ENCODE measurements at regions not wholly inside any gene's neighbourhood (a gene's known extent, or its start where the extent isn't known, plus 50 kb on each side); places are given as distances from the start of the nearest gene placed in this dataset.

DNA sequence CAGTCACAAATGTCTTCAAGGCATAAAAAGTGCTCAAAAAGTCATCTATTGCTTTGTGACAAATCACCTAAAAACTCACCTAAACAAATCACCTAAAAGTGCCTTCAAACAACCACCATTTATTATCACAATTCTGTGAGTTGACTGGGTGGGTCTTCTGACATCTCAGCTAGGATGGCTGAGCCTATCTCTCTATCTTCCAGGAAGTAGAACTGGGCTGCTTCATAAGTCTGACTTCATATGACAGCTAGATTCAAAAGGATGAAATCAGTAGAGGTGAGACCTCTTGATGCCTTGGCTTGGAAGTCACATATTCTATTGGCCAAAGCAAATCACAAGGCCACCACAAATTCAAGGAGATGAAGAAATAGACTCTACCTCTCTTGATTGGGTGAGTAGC, 199.2 kb upstream of the SLC39A10 start:
- intact Hi-C loops (cut with micrococcal nuclease; ENCODE audit: unreplicated experiment) = no loop called here

DNA sequence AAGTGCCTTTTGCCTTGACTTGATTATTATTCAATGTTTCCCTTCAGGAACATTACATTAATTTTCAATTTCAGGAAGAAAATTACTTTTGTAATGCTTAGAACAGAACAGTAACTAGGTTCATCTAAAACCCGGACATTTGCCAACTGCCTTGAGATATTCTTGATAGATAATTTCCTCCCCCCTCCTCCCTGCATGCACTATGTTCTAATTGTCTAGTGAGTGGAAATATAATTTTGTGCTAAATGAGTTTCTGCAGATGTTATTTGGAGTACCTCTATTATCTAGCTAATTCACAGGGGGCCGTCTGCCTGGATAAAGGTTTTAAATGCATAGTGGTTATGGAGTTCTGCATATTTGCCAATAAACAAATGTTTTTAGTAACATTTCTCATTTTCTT, 200.3 kb upstream of the SLC39A10 start:
- ChIA-PET POLR2A (ENCODE audit: low non-redundant PET) (no interaction called here), CTCF (no interaction called here)
- Histone ChIP-seq H3K9me3 (ENCODE audit: low read depth, low read length, poor library complexity, severe bottlenecking) (no peaks in the 10 kb centered on the region), H3K36me3 (ENCODE audit: insufficient read depth, low read length, poor library complexity, severe bottlenecking) (no peaks in the 10 kb centered on the region), H3K27me3 (replicated peaks; ENCODE audit: insufficient read depth, low read depth, low read length, poor library complexity) (no peaks in the 10 kb centered on the region), H3K4me1 (ENCODE audit: insufficient read depth, low read length, poor library complexity, severe bottlenecking) (no peaks in the 10 kb centered on the region), H3K4me3 (ENCODE audit: low read depth, low read length, poor library complexity, severe bottlenecking) (no peak overlapping the region), H3K27ac (ENCODE audit: low read depth, low read length, poor library complexity, severe bottlenecking) (no peak overlapping the region)
- BruUV-seq (replicated peaks) = no TSS peak
- intact Hi-C loops (cut with micrococcal nuclease; ENCODE audit: unreplicated experiment) = no loop called here
- TF ChIP-seq EZH2 (IDR thresholded peaks at IDR 0.05; ENCODE audit: borderline replicate concordance, low read depth, low read length, poor library complexity, severe bottlenecking) = no peak
- TF ChIP-seq, protein P1, sequence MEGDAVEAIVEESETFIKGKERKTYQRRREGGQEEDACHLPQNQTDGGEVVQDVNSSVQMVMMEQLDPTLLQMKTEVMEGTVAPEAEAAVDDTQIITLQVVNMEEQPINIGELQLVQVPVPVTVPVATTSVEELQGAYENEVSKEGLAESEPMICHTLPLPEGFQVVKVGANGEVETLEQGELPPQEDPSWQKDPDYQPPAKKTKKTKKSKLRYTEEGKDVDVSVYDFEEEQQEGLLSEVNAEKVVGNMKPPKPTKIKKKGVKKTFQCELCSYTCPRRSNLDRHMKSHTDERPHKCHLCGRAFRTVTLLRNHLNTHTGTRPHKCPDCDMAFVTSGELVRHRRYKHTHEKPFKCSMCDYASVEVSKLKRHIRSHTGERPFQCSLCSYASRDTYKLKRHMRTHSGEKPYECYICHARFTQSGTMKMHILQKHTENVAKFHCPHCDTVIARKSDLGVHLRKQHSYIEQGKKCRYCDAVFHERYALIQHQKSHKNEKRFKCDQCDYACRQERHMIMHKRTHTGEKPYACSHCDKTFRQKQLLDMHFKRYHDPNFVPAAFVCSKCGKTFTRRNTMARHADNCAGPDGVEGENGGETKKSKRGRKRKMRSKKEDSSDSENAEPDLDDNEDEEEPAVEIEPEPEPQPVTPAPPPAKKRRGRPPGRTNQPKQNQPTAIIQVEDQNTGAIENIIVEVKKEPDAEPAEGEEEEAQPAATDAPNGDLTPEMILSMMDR (conservative IDR thresholded peaks at IDR 0.05; ENCODE audit: low read depth, low read length) = no peak
- no peak for DNase-seq (ENCODE audit: low spot score)

More for the DNA sequence above, 199.2 kb upstream of the SLC39A10 start:
- no peaks in the 10 kb centered on the region for H3K27me3 ChIP-seq (replicated peaks; ENCODE audit: insufficient read depth, low read depth, low read length, poor library complexity)
- no peak overlapping the region for H3K4me3 ChIP-seq (ENCODE audit: low read depth, low read length, poor library complexity, severe bottlenecking)
- DNase-seq (ENCODE audit: low spot score) = no peak
- H3K27ac ChIP-seq (ENCODE audit: low read depth, low read length, poor library complexity, severe bottlenecking) = no peak overlapping the region
- no peaks in the 10 kb centered on the region for H3K9me3 ChIP-seq (ENCODE audit: low read depth, low read length, poor library complexity, severe bottlenecking)
- CTCF ChIA-PET = no interaction called here
- H3K4me1 ChIP-seq (ENCODE audit: insufficient read depth, low read length, poor library complexity, severe bottlenecking) = no peaks in the 10 kb centered on the region
- TF ChIP-seq EZH2 (IDR thresholded peaks at IDR 0.05; ENCODE audit: borderline replicate concordance, low read depth, low read length, poor library complexity, severe bottlenecking) = no peak
- TF ChIP-seq, protein P1 (conservative IDR thresholded peaks at IDR 0.05; ENCODE audit: low read depth, low read length) = no peak
- POLR2A ChIA-PET (ENCODE audit: low non-redundant PET) = no interaction called here
- no peaks in the 10 kb centered on the region for H3K36me3 ChIP-seq (ENCODE audit: insufficient read depth, low read length, poor library complexity, severe bottlenecking)
- BruUV-seq (replicated peaks) = no TSS peak

DNA sequence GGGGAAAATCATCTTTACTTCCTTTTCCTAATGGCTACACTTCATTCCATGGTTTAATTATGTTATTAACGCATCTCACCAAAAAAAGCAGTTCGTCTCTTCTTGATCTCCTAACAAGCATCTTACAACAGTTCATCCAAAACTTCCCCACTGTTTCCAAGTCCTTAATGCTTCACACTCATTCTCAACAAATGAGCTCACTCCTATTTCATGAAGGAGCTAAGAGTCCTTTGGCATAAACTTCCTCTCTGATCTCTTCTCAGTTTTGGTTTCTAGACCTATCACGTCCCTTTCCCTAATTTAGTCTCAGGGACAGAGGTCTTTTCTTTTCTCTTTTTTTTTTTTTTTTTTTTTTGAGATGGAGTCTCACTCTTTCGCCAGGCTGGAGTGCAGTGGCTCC, 205.9 kb upstream of the SLC39A10 start:
- no TSS peak for BruUV-seq (replicated peaks)
- ChIA-PET POLR2A (ENCODE audit: low non-redundant PET) (no interaction called here), CTCF (no interaction called here)
- Histone ChIP-seq H3K9me3 (ENCODE audit: low read depth, low read length, poor library complexity, severe bottlenecking) (no peaks in the 10 kb centered on the region), H3K4me3 (ENCODE audit: low read depth, low read length, poor library complexity, severe bottlenecking) (no peak overlapping the region), H3K27ac (ENCODE audit: low read depth, low read length, poor library complexity, severe bottlenecking) (no peak overlapping the region), H3K27me3 (replicated peaks; ENCODE audit: insufficient read depth, low read depth, low read length, poor library complexity) (no peaks in the 10 kb centered on the region), H3K4me1 (ENCODE audit: insufficient read depth, low read length, poor library complexity, severe bottlenecking) (peaks cover 10% of the 10 kb centered on the region), H3K36me3 (ENCODE audit: insufficient read depth, low read length, poor library complexity, severe bottlenecking) (no peaks in the 10 kb centered on the region)
- no peak for TF ChIP-seq EZH2 (IDR thresholded peaks at IDR 0.05; ENCODE audit: borderline replicate concordance, low read depth, low read length, poor library complexity, severe bottlenecking)
- TF ChIP-seq, protein P1 (conservative IDR thresholded peaks at IDR 0.05; ENCODE audit: low read depth, low read length) = no peak
- no peak for DNase-seq (ENCODE audit: low spot score)
- intact Hi-C loops (cut with micrococcal nuclease; ENCODE audit: unreplicated experiment) = no loop called here
